Endothelial cell of umbilical vein (primary cell): ENCODE measurements at regions not wholly inside any gene's neighbourhood (a gene's known extent, or its start where the extent isn't known, plus 50 kb on each side); places are given as distances from the start of the nearest gene placed in this dataset.

Experiments
- BruUV-seq: library from RNA; stranded (reverse); fragments of 400-500 nt; replicated peaks from 2 replicates; lab custom pipeline; 2021; lab: Mats Ljungman, UMichigan
- CTCF ChIA-PET: fragments of 300-600, 350-600 bp; sonication (Branson Sonifier 250); formaldehyde crosslinking; loops from one replicate; lab custom pipeline; 2021; ENCODE audit warnings: antibody characterized with exemption, inconsistent platforms; lab: Charles Lee
- POLR2A ChIA-PET: fragments of 300-600, 350-600 bp; sonication (Branson Sonifier 250); formaldehyde crosslinking; loops from one replicate; lab custom pipeline; 2021; ENCODE audit warnings: antibody characterized with exemption, inconsistent platforms; lab: Charles Lee
- DNase-seq: peaks from one replicate; pipeline ENCODE4 v3.0.0-alpha.2; 2011; ENCODE audit warnings: low read depth, low spot score
- FAIRE-seq: peaks from 2 replicates; lab custom pipeline; 2011; peaks lifted over from hg19 to GRCh38; lab: Jason Lieb, UNC
- H2AFZ ChIP-seq: 2 replicates; pipeline ENCODE4 v1.6.0; 2012; ENCODE audit warnings: low read depth, low read length, control low read depth, inconsistent platforms
- H3K27ac ChIP-seq: 2 replicates; pipeline ENCODE4 v1.5.1; 2011; ENCODE audit warnings: low read depth, mild to moderate bottlenecking, control low read depth, low read length, moderate library complexity; ENCODE audit not compliant: insufficient read depth
- H3K27me3 ChIP-seq, 2 experiments: 2 replicates each; pipeline versions ENCODE4 v1.6.0 to v1.6.1; 2011; ENCODE audit warnings: low read length in 2 of 2, mixed read lengths in 1 of 2; ENCODE audit not compliant: control insufficient read depth in 2 of 2, insufficient read depth in 2 of 2
- H3K36me3 ChIP-seq, 2 experiments: 2 replicates in 1 of 2; 3 replicates in 1 of 2; pipeline ENCODE4 v1.5.1; 2011; ENCODE audit warnings: low read length in 2 of 2, mild to moderate bottlenecking in 1 of 2, moderate library complexity in 1 of 2; ENCODE audit not compliant: control insufficient read depth in 2 of 2, insufficient read depth in 2 of 2; ENCODE audit errors: extremely low read depth in 1 of 2
- H3K4me1 ChIP-seq: 3 replicates; pipeline ENCODE4 v1.5.1; 2011; ENCODE audit warnings: mild to moderate bottlenecking, low read length; ENCODE audit not compliant: control insufficient read depth, insufficient read depth; ENCODE audit errors: extremely low read depth
- H3K4me2 ChIP-seq: 2 replicates; pipeline ENCODE4 v1.6.1; 2011; ENCODE audit warnings: low read length, control low read depth, mixed read lengths; ENCODE audit not compliant: insufficient read depth
- H3K4me3 ChIP-seq, 3 experiments: fragments of 200-600 bp in 1 of 3; sonication (generic), shearing (Covaris generic) in 1 of 3; replicated peaks in 1 of 3; 2 replicates each; pipeline ENCODE4 v1.5.1; 2011 to 2016; ENCODE audit warnings: control low read depth in 3 of 3, low read length in 3 of 3, mild to moderate bottlenecking in 2 of 3, inconsistent platforms in 1 of 3, low read depth in 1 of 3, moderate library complexity in 1 of 3; ENCODE audit not compliant: insufficient read depth in 1 of 3
- H3K79me2 ChIP-seq: 2 replicates; pipeline ENCODE4 v1.6.0; 2012; ENCODE audit warnings: low read length, inconsistent platforms; ENCODE audit not compliant: control insufficient read depth, insufficient read depth
- H3K9ac ChIP-seq: replicated peaks from 2 replicates; pipeline ENCODE3; 2011; ENCODE audit warnings: low read length, control low read depth; ENCODE audit not compliant: insufficient read depth; ENCODE audit errors: extremely low read depth
- H3K9me1 ChIP-seq: replicated peaks from 3 replicates; pipeline ENCODE4 v1.6.0; 2011; ENCODE audit warnings: mild to moderate bottlenecking, low read length; ENCODE audit not compliant: control insufficient read depth, insufficient read depth; ENCODE audit errors: extremely low read depth
- H3K9me3 ChIP-seq: replicated peaks from 2 replicates; pipeline ENCODE4 v1.5.1; 2012; ENCODE audit warnings: low read length, inconsistent platforms; ENCODE audit not compliant: control insufficient read depth, insufficient read depth
- H4K20me1 ChIP-seq: replicated peaks from 2 replicates; pipeline ENCODE3; 2011; ENCODE audit warnings: mild to moderate bottlenecking, low read length; ENCODE audit not compliant: control insufficient read depth, insufficient read depth; ENCODE audit errors: extremely low read depth
- CTCF ChIP-seq, 2 donors: IDR thresholded peaks; 1 replicate in 1 of 2; 2 replicates in 1 of 2; pipeline ENCODE4 v1.5.1; 2011; ENCODE audit warnings: low read length in 2 of 2, mild to moderate bottlenecking in 2 of 2, moderate library complexity in 2 of 2, control low read depth in 1 of 2, inconsistent platforms in 1 of 2, low read depth in 1 of 2; ENCODE audit not compliant: insufficient read depth in 1 of 2; ENCODE audit errors: extremely low read depth in 1 of 2
- EZH2 ChIP-seq: IDR thresholded peaks from 2 replicates; pipeline ENCODE4 v1.6.1; 2012; ENCODE audit warnings: borderline replicate concordance, low read depth, mild to moderate bottlenecking, moderate library complexity, low read length, inconsistent platforms; ENCODE audit not compliant: severe bottlenecking
- FOS ChIP-seq: IDR thresholded peaks from 2 replicates; pipeline ENCODE4 v1.6.1; 2011; ENCODE audit warnings: mild to moderate bottlenecking, low read length, moderate library complexity, borderline replicate concordance; ENCODE audit not compliant: insufficient read depth
- GATA2 ChIP-seq: IDR thresholded peaks from 2 replicates; pipeline ENCODE4 v1.7.0; 2011; ENCODE audit warnings: low read depth, mild to moderate bottlenecking, moderate library complexity, mixed read lengths, low read length; ENCODE audit not compliant: insufficient read length, insufficient read depth
- JUN ChIP-seq: IDR thresholded peaks from 2 replicates; pipeline ENCODE4 v1.6.1; 2011; ENCODE audit warnings: borderline replicate concordance, low read depth; ENCODE audit not compliant: insufficient read length, insufficient read depth
- POLR2A ChIP-seq: IDR thresholded peaks from 2 replicates; pipeline ENCODE4 v1.6.1; 2012; ENCODE audit warnings: low read depth, mild to moderate bottlenecking, control low read depth, low read length
- POLR2AphosphoS5 ChIP-seq: IDR thresholded peaks from 2 replicates; pipeline ENCODE4 v1.6.1; 2012; ENCODE audit warnings: low read depth, mild to moderate bottlenecking, control low read depth, low read length, moderate library complexity; ENCODE audit not compliant: insufficient read depth
- dilution Hi-C: fragments of 300-500 bp; cut with MboI; formaldehyde crosslinking; loops from one replicate; pipeline ENCODE4 v1.15.0; 2019; ENCODE audit warnings: low sequenced_read_pairs; ENCODE audit not compliant: extremely low pct_ligation_motif_present
- intact Hi-C: fragments of 100-400 bp; cut with micrococcal nuclease; formaldehyde crosslinking; loops from one replicate; pipeline ENCODE4 v1.10.0; 2022
- TF ChIP-seq, protein P1 (sequence below): IDR thresholded peaks from 2 replicates; pipeline ENCODE4 v1.6.1; 2011; ENCODE audit not compliant: insufficient read depth, insufficient read length

DNA sequence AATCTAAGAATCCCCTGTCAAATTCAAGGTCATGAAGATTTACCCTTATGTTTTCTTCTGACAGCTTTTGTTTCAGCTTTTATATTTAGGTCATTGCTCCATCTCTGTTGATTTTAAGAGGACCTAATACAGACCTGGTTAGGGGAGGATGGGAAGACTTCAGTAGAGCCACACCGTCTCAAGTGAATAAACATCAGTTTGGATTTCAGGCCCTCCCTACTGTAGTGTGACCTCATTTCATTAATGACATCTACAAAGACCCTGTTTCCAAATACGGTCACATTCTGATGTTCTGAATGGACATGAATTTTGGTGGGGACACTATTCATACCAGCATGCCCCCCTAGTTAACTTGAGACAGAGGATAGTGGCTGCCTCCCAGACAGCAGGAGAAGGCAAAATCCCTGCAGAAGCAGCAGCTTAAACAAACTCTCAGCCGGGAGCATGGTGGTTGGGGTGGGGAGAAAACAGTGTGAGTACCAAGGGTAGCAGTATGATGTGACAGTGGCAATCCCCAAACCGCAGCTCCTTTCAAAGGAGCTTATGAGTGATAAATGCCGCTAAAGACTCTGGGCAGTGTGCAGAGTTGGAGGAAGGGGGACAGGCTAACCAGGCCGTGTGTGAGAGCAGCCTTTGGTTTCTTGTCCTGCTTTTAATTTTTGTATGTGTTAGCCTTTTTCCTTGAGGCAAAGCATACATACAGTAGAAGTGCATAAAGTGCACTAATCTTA is 65.9 kb upstream of the TNP1 start:
- no peak overlapping the region for H2AFZ ChIP-seq
- intact Hi-C loops (no loop called here), dilution Hi-C loops (no loop called here)
- H3K9me1 ChIP-seq, result no peaks in the 10 kb centered on the region
- no peaks in the 10 kb centered on the region for H4K20me1 ChIP-seq
- POLR2A ChIA-PET, result no interaction called here
- H3K9ac ChIP-seq, result no peak overlapping the region
- no peaks in the 10 kb centered on the region for H3K9me3 ChIP-seq
- H3K27me3 ChIP-seq, result no peaks in the 10 kb centered on the region
- H3K79me2 ChIP-seq, result no peaks in the 10 kb centered on the region
- FAIRE-seq, result no peak
- no peaks in the 10 kb centered on the region for H3K4me1 ChIP-seq
- no TSS peak for BruUV-seq
- no peaks in the 10 kb centered on the region for H3K36me3 ChIP-seq
- DNase-seq, result no peak
- no peak overlapping the region for H3K27ac ChIP-seq
- TF ChIP-seq POLR2A (no peak), JUN (no peak), GATA2 (no peak), EZH2 (no peak), CTCF (IDR thresholded peaks at IDR 0.05; ENCODE audit: extremely low read depth in 1 of 2, insufficient read depth in 1 of 2, low read depth in 1 of 2, low read length in 2 of 2) (no peak), POLR2AphosphoS5 (no peak), FOS (no peak)
- TF ChIP-seq, protein P1, sequence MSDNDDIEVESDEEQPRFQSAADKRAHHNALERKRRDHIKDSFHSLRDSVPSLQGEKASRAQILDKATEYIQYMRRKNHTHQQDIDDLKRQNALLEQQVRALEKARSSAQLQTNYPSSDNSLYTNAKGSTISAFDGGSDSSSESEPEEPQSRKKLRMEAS, result no peak
- no peak overlapping the region for H3K4me3 ChIP-seq
- no peak overlapping the region for H3K4me2 ChIP-seq
- CTCF ChIA-PET, result no interaction called here
